ENCODE measurements at regions not wholly inside any gene's neighbourhood (a gene's known extent, or its start where the extent isn't known, plus 50 kb on each side); places are given as distances from the start of the nearest gene placed in this dataset.

DNA sequence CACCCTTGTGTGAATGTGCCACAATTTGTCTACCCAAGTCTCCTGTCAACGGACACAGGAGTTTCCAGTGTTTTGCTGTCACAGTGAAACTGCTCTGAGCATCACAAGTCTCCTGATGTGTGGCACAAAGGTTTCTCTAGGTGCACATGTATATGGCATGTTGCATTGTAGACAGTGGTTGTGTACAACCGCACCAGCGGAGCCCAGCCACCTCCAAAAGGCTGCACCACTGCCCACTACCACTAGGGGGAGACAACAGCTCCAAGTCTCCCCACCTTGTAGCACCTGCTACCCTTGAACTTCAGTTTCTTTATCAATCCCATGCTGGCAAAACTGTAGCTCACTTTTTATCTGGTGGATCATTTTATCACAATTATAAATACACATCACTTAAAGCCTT, 95.5 kb upstream of the ZNF469 start:
- ATAC-seq: peak; percentile 76
- TF ChIP-seq BACH2 (CRISPR knock-in tag; IDR thresholded peaks at IDR 0.05; ENCODE audit: borderline replicate concordance): no peak

DNA sequence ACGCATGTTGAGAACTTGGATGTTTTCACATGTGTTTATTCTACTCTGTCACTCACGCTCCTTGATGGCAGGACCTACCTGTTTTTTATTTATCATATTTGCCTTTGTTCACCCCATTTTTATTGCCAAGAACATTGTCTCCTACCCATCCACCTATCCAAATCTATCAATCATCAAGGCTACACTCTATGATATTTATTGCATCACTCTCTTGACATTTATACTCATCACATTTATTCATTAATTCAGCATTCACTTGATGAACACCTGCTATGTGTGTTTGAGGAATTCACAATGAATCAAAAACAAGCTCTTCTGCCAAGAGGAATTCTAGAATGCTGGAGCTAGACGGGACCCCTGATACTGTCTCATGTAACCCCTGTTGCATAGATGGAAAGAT, 94.5 kb upstream of the ZNF469 start:
- TF ChIP-seq ZNF8 (CRISPR knock-in tag; IDR thresholded peaks at IDR 0.05) (no peak), ISL1 (CRISPR knock-in tag; IDR thresholded peaks at IDR 0.05) (no peak), ZC3H10 (CRISPR knock-in tag; IDR thresholded peaks at IDR 0.05) (no peak), TCF4 (CRISPR knock-in tag; IDR thresholded peaks at IDR 0.05; ENCODE audit: borderline replicate concordance) (no peak)
- TF ChIP-seq, protein P1, sequence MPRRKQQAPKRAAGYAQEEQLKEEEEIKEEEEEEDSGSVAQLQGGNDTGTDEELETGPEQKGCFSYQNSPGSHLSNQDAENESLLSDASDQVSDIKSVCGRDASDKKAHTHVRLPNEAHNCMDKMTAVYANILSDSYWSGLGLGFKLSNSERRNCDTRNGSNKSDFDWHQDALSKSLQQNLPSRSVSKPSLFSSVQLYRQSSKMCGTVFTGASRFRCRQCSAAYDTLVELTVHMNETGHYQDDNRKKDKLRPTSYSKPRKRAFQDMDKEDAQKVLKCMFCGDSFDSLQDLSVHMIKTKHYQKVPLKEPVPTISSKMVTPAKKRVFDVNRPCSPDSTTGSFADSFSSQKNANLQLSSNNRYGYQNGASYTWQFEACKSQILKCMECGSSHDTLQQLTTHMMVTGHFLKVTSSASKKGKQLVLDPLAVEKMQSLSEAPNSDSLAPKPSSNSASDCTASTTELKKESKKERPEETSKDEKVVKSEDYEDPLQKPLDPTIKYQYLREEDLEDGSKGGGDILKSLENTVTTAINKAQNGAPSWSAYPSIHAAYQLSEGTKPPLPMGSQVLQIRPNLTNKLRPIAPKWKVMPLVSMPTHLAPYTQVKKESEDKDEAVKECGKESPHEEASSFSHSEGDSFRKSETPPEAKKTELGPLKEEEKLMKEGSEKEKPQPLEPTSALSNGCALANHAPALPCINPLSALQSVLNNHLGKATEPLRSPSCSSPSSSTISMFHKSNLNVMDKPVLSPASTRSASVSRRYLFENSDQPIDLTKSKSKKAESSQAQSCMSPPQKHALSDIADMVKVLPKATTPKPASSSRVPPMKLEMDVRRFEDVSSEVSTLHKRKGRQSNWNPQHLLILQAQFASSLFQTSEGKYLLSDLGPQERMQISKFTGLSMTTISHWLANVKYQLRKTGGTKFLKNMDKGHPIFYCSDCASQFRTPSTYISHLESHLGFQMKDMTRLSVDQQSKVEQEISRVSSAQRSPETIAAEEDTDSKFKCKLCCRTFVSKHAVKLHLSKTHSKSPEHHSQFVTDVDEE (CRISPR knock-in tag; IDR thresholded peaks at IDR 0.05): no peak
- ATAC-seq: no peak

DNA sequence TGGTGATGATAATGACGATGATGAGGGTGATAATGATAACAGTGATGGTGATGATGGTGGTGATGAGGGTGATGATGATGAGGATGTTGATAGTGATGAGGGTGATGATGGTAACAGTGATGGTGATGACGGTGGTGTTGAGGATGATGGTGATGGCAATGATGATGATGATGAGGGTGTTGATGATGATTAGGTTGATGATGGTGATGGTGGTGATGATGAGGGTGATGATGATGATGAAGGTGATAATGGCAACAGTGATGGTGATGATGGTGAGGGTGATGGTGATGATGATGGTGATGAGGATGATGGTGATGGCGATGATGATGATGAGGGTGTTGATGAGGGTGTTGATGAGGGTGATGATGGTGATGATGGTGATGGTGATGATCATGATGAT, 93.8 kb upstream of the ZNF469 start:
- ATAC-seq: no peak
- TF ChIP-seq RARB (CRISPR knock-in tag; IDR thresholded peaks at IDR 0.05) (no peak), TOX (CRISPR knock-in tag; IDR thresholded peaks at IDR 0.05; ENCODE audit: borderline replicate concordance) (no peak), ARNTL (CRISPR knock-in tag; IDR thresholded peaks at IDR 0.05; ENCODE audit: borderline replicate concordance, low read depth) (no peak), ZC3H10 (CRISPR knock-in tag; IDR thresholded peaks at IDR 0.05) (no peak), ESRRG (CRISPR knock-in tag; IDR thresholded peaks at IDR 0.05) (no peak), ZNF70 (CRISPR knock-in tag; IDR thresholded peaks at IDR 0.05) (no peak), ZFP30 (CRISPR knock-in tag; IDR thresholded peaks at IDR 0.05) (no peak), SNAI2 (CRISPR knock-in tag; IDR thresholded peaks at IDR 0.05) (no peak), GLIS3 (CRISPR knock-in tag; IDR thresholded peaks at IDR 0.05) (no peak), CSDC2 (CRISPR knock-in tag; IDR thresholded peaks at IDR 0.05) (no peak), PPARA (CRISPR knock-in tag; IDR thresholded peaks at IDR 0.05; ENCODE audit: borderline replicate concordance) (no peak), ISL1 (CRISPR knock-in tag; IDR thresholded peaks at IDR 0.05) (no peak), ZFP3 (CRISPR knock-in tag; IDR thresholded peaks at IDR 0.05) (no peak), BACH2 (CRISPR knock-in tag; IDR thresholded peaks at IDR 0.05; ENCODE audit: borderline replicate concordance) (no peak), OSR1 (CRISPR knock-in tag; IDR thresholded peaks at IDR 0.05) (no peak), ZNF8 (CRISPR knock-in tag; IDR thresholded peaks at IDR 0.05) (no peak)
- TF ChIP-seq, protein P2, sequence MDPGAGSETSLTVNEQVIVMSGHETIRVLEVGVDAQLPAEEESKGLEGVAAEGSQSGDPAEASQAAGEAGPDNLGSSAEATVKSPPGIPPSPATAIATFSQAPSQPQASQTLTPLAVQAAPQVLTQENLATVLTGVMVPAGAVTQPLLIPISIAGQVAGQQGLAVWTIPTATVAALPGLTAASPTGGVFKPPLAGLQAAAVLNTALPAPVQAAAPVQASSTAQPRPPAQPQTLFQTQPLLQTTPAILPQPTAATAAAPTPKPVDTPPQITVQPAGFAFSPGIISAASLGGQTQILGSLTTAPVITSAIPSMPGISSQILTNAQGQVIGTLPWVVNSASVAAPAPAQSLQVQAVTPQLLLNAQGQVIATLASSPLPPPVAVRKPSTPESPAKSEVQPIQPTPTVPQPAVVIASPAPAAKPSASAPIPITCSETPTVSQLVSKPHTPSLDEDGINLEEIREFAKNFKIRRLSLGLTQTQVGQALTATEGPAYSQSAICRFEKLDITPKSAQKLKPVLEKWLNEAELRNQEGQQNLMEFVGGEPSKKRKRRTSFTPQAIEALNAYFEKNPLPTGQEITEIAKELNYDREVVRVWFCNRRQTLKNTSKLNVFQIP (CRISPR knock-in tag; IDR thresholded peaks at IDR 0.05; ENCODE audit: borderline replicate concordance, low read depth): no peak
- TF ChIP-seq, protein P3, sequence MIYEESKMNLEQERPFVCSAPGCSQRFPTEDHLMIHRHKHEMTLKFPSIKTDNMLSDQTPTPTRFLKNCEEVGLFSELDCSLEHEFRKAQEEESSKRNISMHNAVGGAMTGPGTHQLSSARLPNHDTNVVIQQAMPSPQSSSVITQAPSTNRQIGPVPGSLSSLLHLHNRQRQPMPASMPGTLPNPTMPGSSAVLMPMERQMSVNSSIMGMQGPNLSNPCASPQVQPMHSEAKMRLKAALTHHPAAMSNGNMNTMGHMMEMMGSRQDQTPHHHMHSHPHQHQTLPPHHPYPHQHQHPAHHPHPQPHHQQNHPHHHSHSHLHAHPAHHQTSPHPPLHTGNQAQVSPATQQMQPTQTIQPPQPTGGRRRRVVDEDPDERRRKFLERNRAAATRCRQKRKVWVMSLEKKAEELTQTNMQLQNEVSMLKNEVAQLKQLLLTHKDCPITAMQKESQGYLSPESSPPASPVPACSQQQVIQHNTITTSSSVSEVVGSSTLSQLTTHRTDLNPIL (CRISPR knock-in tag; IDR thresholded peaks at IDR 0.05; ENCODE audit: low read depth): no peak
- TF ChIP-seq, protein P1 (CRISPR knock-in tag; IDR thresholded peaks at IDR 0.05): no peak

DNA sequence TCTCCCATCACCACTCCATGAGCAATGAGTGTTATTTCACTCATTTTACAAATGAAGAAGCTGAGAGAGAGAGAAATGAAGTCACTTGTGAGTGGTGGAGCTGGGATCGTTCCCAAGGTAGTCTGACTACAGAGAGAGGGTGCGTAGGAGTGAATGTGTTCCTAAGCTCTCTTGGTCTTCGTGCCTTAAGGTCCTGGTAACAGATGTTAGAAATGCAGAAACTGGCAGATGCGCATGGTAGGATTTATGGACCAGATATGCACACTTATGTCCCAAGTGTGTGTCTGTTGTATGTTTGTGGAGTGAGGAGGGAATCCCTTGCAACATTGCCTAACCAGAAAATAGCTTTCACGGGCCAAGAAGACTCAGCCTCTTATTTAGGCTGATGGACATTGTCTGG, 93.2 kb upstream of the ZNF469 start:
- ATAC-seq: no peak
- TF ChIP-seq CSDC2 (CRISPR knock-in tag; IDR thresholded peaks at IDR 0.05) (no peak), ZNF565 (CRISPR knock-in tag; conservative IDR thresholded peaks at IDR 0.05; ENCODE audit: low read depth) (no peak), BACH2 (CRISPR knock-in tag; IDR thresholded peaks at IDR 0.05; ENCODE audit: borderline replicate concordance) (no peak)
